DND-41 (cell line): ENCODE measurements at regions not wholly inside any gene's neighbourhood (a gene's known extent, or its start where the extent isn't known, plus 50 kb on each side); places are given as distances from the start of the nearest gene placed in this dataset.

ENCODE experiments used
- ATAC-seq: fragments of 200-7000 bp; cut with Tn5 transposase; 3 replicates; pipeline ENCODE4 v1.9.1; 2021; ENCODE audit warnings: low read depth; ENCODE audit not compliant: insufficient read depth
- DNase-seq: peaks from one replicate; pipeline ENCODE4 v3.0.0-alpha.2; 2020
- H2AFZ ChIP-seq: 2 replicates; pipeline ENCODE4 v1.6.0; 2012; ENCODE audit warnings: low read depth, low read length
- H3K27ac ChIP-seq: 2 replicates; pipeline ENCODE4 v1.5.1; 2012; ENCODE audit warnings: low read length, inconsistent platforms
- H3K27me3 ChIP-seq: fragments of 200-600 bp; sonication (generic); 2 replicates; pipeline ENCODE4 v1.6.0; 2012; ENCODE audit warnings: low read length, mild to moderate bottlenecking, inconsistent platforms; ENCODE audit not compliant: insufficient read depth, poor library complexity
- H3K36me3 ChIP-seq: 2 replicates; pipeline ENCODE4 v1.5.1; 2012; ENCODE audit warnings: low read length, inconsistent platforms; ENCODE audit not compliant: insufficient read depth
- H3K4me1 ChIP-seq: 2 replicates; pipeline ENCODE4 v1.5.1; 2012; ENCODE audit warnings: mild to moderate bottlenecking, low read length; ENCODE audit not compliant: insufficient read depth
- H3K4me2 ChIP-seq: 2 replicates; pipeline ENCODE4 v1.6.0; 2012; ENCODE audit warnings: mild to moderate bottlenecking, moderate library complexity, low read length, inconsistent platforms; ENCODE audit not compliant: insufficient read depth
- H3K4me3 ChIP-seq, 2 experiments: fragments of 200-600 bp in 1 of 2; shearing (Covaris generic) in 1 of 2; 2 replicates each; pipeline ENCODE4 v1.5.1; 2012 to 2016; ENCODE audit warnings: inconsistent platforms in 2 of 2, low read length in 2 of 2, mild to moderate bottlenecking in 2 of 2, low read depth in 1 of 2, moderate library complexity in 1 of 2
- H3K79me2 ChIP-seq: 2 replicates; pipeline ENCODE4 v1.6.0; 2012; ENCODE audit warnings: low read length, inconsistent platforms; ENCODE audit not compliant: insufficient read depth
- H3K9ac ChIP-seq: 2 replicates; pipeline ENCODE4 v1.6.0; 2012; ENCODE audit warnings: low read depth, mild to moderate bottlenecking, inconsistent platforms, low read length, moderate library complexity
- H3K9me3 ChIP-seq: 2 replicates; pipeline ENCODE4 v1.5.1; 2012; ENCODE audit warnings: low read length, moderate library complexity, mild to moderate bottlenecking, inconsistent platforms; ENCODE audit not compliant: insufficient read depth, severe bottlenecking
- H4K20me1 ChIP-seq: 2 replicates; pipeline ENCODE4 v1.6.0; 2012; ENCODE audit warnings: low read length; ENCODE audit not compliant: insufficient read depth
- CTCF ChIP-seq: IDR thresholded peaks from 2 replicates; pipeline ENCODE4 v1.5.1; 2012; ENCODE audit warnings: borderline replicate concordance, low read length, moderate library complexity, mild to moderate bottlenecking; ENCODE audit not compliant: poor library complexity, severe bottlenecking; ENCODE audit errors: extremely low read depth
- EZH2 ChIP-seq: IDR thresholded peaks from 3 replicates; pipeline ENCODE4 v1.6.1; 2012; ENCODE audit warnings: borderline replicate concordance, low read depth, mild to moderate bottlenecking, moderate library complexity, low read length, inconsistent platforms; ENCODE audit not compliant: severe bottlenecking

DNA sequence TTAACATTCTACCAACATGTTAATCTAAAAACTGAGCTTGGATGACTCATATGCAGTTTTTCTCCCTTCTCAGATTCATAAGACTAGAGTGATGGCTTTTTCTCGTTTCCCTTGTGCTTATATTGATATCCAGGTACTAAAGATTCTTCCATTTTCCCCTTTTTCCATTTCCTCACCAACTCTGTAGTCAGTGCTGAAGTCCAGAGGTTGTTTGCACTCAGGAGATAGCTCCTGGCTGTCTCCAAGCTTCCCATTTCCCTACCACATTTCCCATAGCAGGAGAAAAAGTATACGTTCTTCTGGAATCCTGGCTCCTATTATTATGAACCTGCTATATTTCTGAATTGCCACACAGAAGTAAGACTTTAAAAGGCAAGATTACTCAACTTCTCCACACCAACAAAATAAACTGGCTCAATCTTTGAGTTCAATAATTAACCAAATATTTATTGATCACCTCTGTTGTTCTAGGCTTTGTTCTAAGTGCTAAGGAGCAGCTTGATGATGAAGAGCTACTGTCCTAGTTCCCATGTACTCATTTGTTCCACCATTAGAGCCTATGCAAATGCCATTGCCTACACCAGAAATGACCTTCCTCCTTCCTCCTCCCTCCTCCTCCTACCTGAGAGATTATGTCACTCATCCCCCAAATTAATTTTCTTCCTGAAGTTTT, 454.4 kb upstream of the RPS6KA3 start:
- no peaks in the 10 kb centered on the region for H3K27me3 ChIP-seq
- H3K27ac ChIP-seq = no peak overlapping the region
- H3K79me2 ChIP-seq = no peaks in the 10 kb centered on the region
- H3K36me3 ChIP-seq = no peaks in the 10 kb centered on the region
- no peak overlapping the region for H3K4me3 ChIP-seq
- no peaks in the 10 kb centered on the region for H4K20me1 ChIP-seq
- no peak overlapping the region for H3K4me2 ChIP-seq
- H2AFZ ChIP-seq = no peak overlapping the region
- TF ChIP-seq CTCF = no peak
- no peak for ATAC-seq
- no peak overlapping the region for H3K9ac ChIP-seq
- no peaks in the 10 kb centered on the region for H3K4me1 ChIP-seq
- H3K9me3 ChIP-seq = no peaks in the 10 kb centered on the region
- DNase-seq = no peak

- TF ChIP-seq CTCF (no peak), EZH2 (no peak)
- ATAC-seq = no peak
- Histone ChIP-seq H2AFZ (no peak overlapping the region), H3K27me3 (no peaks in the 10 kb centered on the region), H4K20me1 (no peaks in the 10 kb centered on the region), H3K4me2 (no peak overlapping the region), H3K9me3 (no peaks in the 10 kb centered on the region), H3K9ac (no peak overlapping the region), H3K4me1 (no peaks in the 10 kb centered on the region), H3K27ac (no peak overlapping the region), H3K79me2 (no peaks in the 10 kb centered on the region), H3K36me3 (no peaks in the 10 kb centered on the region), H3K4me3 (no peak overlapping the region)
- no peak for DNase-seq
Observed at GRCh38 chrX:20718592-20719380, 452.1 kb upstream of the RPS6KA3 start.

DNA sequence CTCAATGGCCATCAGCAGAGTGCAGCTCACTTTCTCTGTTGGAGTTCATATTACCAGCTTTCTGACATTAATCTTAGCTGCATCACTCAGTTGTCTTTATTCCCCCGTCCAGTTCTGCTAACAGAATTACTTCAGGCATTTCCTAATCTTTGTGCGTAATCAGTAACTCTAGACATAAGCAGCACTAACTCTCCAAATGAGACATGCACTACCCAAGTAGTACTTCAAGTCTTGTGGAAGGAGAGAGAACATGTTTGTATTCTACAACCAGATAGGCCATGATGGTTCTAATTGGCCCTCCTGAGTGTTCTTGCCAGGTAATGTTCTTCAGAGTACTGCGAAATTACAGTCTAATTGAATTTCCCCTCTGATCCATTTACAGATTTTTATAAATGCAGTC, 448.5 kb upstream of the RPS6KA3 start:
- TF ChIP-seq EZH2 (no peak), CTCF (no peak)
- no peak overlapping the region for H2AFZ ChIP-seq
- no peaks in the 10 kb centered on the region for H3K27me3 ChIP-seq
- DNase-seq (no peak), ATAC-seq (no peak)
- H3K36me3 ChIP-seq = no peaks in the 10 kb centered on the region
- no peaks in the 10 kb centered on the region for H3K9me3 ChIP-seq
- H3K4me3 ChIP-seq = no peak overlapping the region
- H3K4me2 ChIP-seq = no peak overlapping the region
- no peaks in the 10 kb centered on the region for H3K4me1 ChIP-seq
- H3K9ac ChIP-seq = no peak overlapping the region
- no peaks in the 10 kb centered on the region for H4K20me1 ChIP-seq
- H3K27ac ChIP-seq = no peak overlapping the region
- no peaks in the 10 kb centered on the region for H3K79me2 ChIP-seq
